BJ (cell line): ENCODE measurements at regions not wholly inside any gene's neighbourhood (a gene's known extent, or its start where the extent isn't known, plus 50 kb on each side); places are given as distances from the start of the nearest gene placed in this dataset.

ENCODE experiments used
- CTCF ChIA-PET: fragments of 350-600 bp; formaldehyde crosslinking; extraction: SDS; loops from one replicate; lab custom pipeline; 2021; ENCODE audit warnings: antibody characterized with exemption, inconsistent platforms; lab: Yijun Ruan, JAX
- POLR2A ChIA-PET: fragments of 300-600 bp; sonication (Branson Sonifier 250); formaldehyde crosslinking; extraction: SDS; loops from one replicate; lab custom pipeline; 2021; ENCODE audit warnings: antibody characterized with exemption; lab: Charles Lee
- DNase-seq: peaks from one replicate; pipeline ENCODE4 v3.0.0-alpha.2; 2011; ENCODE audit warnings: low read depth
- H3K27me3 ChIP-seq: 2 replicates; pipeline ENCODE4 v1.6.0; 2011; ENCODE audit warnings: low read length; ENCODE audit not compliant: control insufficient read depth, insufficient read depth
- H3K36me3 ChIP-seq: 2 replicates; pipeline ENCODE4 v1.5.1; 2011; ENCODE audit warnings: low read length; ENCODE audit not compliant: control insufficient read depth, insufficient read depth
- H3K4me3 ChIP-seq: 2 replicates; pipeline ENCODE4 v1.5.1; 2011; ENCODE audit warnings: low read depth, mild to moderate bottlenecking, control low read depth, low read length
- TF ChIP-seq, protein P1 (sequence below): IDR thresholded peaks from 2 replicates; pipeline ENCODE4 v1.5.1; 2011; ENCODE audit warnings: low read depth, mild to moderate bottlenecking, control low read depth, inconsistent platforms, low read length, moderate library complexity; ENCODE audit not compliant: insufficient read depth

DNA sequence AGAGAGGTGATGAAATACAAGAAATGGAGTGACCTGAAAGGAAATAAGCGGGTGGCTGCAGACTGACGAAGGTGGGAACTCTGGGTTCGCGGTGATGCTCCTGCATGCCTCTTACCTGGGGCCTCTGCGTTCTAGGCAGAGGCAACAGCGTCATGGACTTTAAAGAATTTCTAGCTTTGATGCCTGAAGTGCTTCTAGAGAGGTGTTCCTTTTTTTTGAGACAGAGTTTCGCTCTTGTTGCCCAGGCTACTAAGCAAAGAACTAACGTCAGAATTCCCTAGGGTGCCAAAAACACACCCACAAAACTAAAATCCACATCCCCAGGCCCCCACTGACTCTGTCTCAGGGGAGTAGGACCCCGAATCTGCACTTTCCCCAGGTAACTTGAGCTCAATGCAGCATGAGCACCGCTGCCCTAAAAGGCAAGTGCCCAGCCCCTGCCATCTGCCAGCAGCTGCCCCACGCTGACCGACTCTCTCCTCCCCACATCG lies 110.5 kb upstream of the ID2 start:
- Histone ChIP-seq H3K36me3 (no peaks in the 10 kb centered on the region), H3K4me3 (no peak overlapping the region), H3K27me3 (peaks cover 6% of the 10 kb centered on the region)
- TF ChIP-seq, protein P1, sequence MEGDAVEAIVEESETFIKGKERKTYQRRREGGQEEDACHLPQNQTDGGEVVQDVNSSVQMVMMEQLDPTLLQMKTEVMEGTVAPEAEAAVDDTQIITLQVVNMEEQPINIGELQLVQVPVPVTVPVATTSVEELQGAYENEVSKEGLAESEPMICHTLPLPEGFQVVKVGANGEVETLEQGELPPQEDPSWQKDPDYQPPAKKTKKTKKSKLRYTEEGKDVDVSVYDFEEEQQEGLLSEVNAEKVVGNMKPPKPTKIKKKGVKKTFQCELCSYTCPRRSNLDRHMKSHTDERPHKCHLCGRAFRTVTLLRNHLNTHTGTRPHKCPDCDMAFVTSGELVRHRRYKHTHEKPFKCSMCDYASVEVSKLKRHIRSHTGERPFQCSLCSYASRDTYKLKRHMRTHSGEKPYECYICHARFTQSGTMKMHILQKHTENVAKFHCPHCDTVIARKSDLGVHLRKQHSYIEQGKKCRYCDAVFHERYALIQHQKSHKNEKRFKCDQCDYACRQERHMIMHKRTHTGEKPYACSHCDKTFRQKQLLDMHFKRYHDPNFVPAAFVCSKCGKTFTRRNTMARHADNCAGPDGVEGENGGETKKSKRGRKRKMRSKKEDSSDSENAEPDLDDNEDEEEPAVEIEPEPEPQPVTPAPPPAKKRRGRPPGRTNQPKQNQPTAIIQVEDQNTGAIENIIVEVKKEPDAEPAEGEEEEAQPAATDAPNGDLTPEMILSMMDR = no peak
- POLR2A ChIA-PET = no interaction called here
- CTCF ChIA-PET = interaction anchor here (1.2 to 1.6 kb wide), 2 partner anchors 9 to 11 kb away, joined by 3 to 4 read pairs; no protein-coding TSS in a partner anchor
- DNase-seq = no peak

DNA sequence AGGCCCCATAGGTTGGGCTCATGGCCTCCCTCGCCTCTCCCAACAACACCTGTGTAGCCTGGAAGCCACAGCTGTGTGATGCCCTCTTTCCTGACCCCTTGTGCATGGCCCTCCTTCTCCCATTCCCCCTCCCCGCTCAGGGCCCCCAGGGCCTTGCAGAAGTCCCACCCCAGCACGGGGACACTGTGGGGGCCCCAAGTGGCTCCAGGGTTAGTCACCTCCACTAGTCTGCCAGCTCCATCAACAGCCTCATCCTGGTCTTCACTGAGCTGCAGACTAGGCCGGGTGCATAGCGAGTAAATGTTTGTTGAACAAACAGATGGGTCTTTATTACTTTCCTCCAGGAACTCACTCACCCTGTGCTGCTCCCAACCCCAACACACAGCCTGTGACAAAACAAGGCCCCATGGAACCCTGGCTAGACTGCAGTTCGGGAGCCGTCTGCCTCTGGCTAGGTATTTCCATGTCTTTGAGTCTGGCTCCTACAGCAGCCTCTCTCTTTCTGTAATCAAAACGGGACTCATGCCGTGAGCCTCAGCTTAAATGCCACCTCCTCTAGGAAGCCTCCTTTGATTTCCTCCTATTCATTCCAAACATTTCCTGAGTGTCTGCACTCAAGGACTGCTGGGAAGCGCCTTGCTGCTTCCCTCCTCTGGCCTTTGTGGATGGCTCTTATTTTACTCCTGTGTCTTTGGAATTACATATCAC lies 109.9 kb upstream of the ID2 start:
- peaks cover 6% of the 10 kb centered on the region for H3K27me3 ChIP-seq
- TF ChIP-seq, protein P1 = no peak
- H3K36me3 ChIP-seq = no peaks in the 10 kb centered on the region
- DNase-seq = no peak
- CTCF ChIA-PET = interaction anchor here (0.7 to 1.6 kb wide), 3 partner anchors 8 to 98 kb away, joined by 3 to 4 read pairs (median 4); no protein-coding TSS in a partner anchor
- POLR2A ChIA-PET = no interaction called here
- H3K4me3 ChIP-seq = no peak overlapping the region

DNA sequence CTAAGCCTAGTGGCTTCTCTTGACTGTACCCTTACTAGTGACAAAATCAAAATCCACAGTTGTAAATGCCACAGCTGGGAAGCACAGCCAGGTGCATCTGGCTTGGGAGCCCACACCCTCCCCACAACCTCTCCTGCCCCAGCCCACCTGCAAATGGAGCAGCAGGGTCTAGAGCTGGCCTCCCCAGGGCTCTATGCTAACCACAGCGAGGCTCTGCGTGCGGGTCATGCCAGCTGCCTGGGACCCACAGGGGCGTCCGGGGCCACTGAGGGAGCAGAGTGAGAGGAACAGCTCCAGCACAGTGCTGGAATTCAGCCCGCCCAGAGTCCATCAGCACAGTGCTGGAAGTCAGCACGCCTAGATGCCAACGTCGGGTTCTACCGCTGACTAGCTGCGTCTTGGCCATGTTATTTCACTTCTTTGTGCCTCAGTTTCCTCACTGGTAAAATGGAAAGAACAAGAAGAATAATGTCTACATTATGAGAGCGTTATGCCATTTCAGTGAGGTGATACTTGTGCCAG lies 109.1 kb upstream of the ID2 start:
- H3K27me3 ChIP-seq = peaks cover 6% of the 10 kb centered on the region
- TF ChIP-seq, protein P1 = no peak
- no peaks in the 10 kb centered on the region for H3K36me3 ChIP-seq
- ChIA-PET CTCF (interaction anchor here (0.7 to 1.1 kb wide), 2 partner anchors 15 to 97 kb away, joined by 3 to 4 read pairs; no protein-coding TSS in a partner anchor), POLR2A (no interaction called here)
- DNase-seq = no peak
- H3K4me3 ChIP-seq = no peak overlapping the region

DNA sequence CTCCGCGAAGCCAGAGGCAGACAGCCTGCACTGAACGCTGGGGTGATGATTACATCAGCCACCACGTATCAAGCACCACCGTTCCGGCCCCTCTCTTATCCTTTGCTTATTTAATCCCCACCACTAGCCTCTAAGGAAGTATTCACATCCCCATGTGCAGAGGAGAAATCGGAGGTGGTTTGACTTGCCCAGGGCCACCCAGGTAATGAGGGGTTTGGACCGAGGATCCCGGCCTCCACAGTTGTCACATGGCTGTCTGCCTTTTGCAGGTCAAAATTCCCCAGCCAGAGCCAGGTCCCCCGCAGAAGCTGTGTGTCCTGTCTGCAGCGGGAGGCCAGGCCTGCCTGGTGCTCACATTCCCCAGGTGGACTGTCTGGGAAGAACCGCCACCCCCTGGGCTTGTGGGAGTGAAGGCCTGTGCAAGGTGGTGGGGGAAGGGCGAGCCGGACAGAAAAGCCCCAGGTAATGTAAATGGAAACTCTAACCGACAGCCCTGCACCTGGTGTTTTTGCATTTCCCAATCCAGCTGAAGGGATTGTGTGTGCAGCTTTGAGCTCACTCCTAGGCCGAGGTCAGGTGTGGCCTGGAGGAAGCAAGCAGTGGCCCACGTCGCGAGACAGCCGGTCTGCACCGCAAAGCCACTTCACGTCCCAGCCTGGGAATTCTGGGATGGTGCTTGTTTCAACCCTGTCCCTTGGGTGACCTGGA lies 108.5 kb upstream of the ID2 start:
- ChIA-PET CTCF (interaction anchor here (1.1 kb wide), 1 partner anchor 15 kb away, joined by 4 read pairs; no protein-coding TSS in a partner anchor), POLR2A (interaction anchor here (0.6 kb wide), 1 partner anchor 106 kb away, joined by 3 read pairs; no protein-coding TSS in a partner anchor)
- TF ChIP-seq, protein P1 = no peak

DNA sequence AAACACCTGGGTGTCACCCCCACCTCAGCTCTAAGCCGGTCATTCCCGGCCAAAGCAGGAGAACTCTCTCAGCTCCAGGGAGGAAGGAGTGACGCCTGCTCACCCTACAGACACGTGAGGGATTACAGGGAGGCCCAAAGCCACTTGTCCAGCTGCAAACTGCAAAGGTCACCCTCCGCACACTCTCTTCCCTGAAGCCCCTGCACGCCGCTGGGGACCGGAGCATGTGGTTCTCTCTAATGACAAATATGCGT lies 108.0 kb upstream of the ID2 start:
- DNase-seq = no peak
- ChIA-PET CTCF (no interaction called here), POLR2A (no interaction called here)
- Histone ChIP-seq H3K4me3 (no peak overlapping the region), H3K36me3 (no peaks in the 10 kb centered on the region), H3K27me3 (peaks cover 6% of the 10 kb centered on the region)
- TF ChIP-seq, protein P1 = no peak

More for the DNA sequence above, 108.5 kb upstream of the ID2 start:
- no peak overlapping the region for H3K4me3 ChIP-seq
- H3K27me3 ChIP-seq = peaks cover 6% of the 10 kb centered on the region
- no peak for DNase-seq
- no peaks in the 10 kb centered on the region for H3K36me3 ChIP-seq
